HFF-Myc (cell line): ENCODE measurements at regions not wholly inside any gene's neighbourhood (a gene's known extent, or its start where the extent isn't known, plus 50 kb on each side); places are given as distances from the start of the nearest gene placed in this dataset.

ENCODE experiments used
- DNase-seq: peaks from one replicate; pipeline ENCODE4 v3.0.0-alpha.2; 2011; ENCODE audit warnings: low read depth; ENCODE audit errors: extremely low read depth
- H3K4me3 ChIP-seq: replicated peaks from 2 replicates; pipeline ENCODE4 v1.5.1; 2011; ENCODE audit warnings: low read depth, mild to moderate bottlenecking, control low read depth, low read length
- TF ChIP-seq, protein P1 (sequence below): IDR thresholded peaks from 2 replicates; pipeline ENCODE4 v1.5.1; 2012; ENCODE audit warnings: mild to moderate bottlenecking, low read depth, low read length, control low read depth; ENCODE audit errors: missing control alignments

DNA sequence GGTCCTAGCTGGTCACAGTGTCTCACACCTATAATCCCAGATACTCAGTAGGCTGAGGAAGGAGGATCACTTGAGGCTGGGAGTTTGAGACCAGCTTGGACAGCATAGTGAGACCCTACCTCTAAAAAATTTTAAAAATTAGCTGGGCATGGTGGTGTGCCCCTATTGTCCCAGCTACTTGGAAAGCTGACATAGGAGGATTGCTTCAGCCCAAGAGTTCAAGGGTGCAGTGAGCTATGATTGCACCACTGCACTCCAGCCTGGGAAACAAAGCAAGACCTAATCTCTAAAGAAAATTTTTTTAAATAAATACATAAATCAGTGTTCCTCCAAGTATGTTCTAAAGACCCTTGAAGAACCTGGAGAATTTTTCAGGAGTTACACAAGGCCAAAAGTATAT lies 50.6 kb upstream of the GNAO1 start:
- TF ChIP-seq, protein P1, sequence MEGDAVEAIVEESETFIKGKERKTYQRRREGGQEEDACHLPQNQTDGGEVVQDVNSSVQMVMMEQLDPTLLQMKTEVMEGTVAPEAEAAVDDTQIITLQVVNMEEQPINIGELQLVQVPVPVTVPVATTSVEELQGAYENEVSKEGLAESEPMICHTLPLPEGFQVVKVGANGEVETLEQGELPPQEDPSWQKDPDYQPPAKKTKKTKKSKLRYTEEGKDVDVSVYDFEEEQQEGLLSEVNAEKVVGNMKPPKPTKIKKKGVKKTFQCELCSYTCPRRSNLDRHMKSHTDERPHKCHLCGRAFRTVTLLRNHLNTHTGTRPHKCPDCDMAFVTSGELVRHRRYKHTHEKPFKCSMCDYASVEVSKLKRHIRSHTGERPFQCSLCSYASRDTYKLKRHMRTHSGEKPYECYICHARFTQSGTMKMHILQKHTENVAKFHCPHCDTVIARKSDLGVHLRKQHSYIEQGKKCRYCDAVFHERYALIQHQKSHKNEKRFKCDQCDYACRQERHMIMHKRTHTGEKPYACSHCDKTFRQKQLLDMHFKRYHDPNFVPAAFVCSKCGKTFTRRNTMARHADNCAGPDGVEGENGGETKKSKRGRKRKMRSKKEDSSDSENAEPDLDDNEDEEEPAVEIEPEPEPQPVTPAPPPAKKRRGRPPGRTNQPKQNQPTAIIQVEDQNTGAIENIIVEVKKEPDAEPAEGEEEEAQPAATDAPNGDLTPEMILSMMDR = no peak
- DNase-seq = no peak
- no peak overlapping the region for H3K4me3 ChIP-seq

DNA sequence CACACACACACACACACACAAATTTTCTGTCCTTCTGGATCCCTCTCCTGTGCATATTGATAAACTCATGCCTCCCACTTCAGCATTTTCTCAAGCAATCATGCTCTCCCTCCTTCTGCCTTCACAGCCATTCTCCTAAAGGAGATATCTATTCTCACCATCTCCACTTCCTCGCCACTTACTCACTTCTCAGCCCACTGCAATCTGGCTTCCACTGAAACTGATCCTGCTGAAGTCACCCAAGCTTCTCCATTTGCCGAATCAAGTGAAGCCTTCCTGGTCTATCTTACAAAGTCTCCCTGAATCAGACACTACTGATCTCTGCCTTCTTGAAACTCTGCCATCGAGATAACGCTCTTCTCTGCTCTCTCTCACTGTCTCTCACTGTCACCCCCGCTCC lies 54.0 kb upstream of the GNAO1 start:
- H3K4me3 ChIP-seq = no peak overlapping the region
- DNase-seq = no peak
- TF ChIP-seq, protein P1 = no peak

DNA sequence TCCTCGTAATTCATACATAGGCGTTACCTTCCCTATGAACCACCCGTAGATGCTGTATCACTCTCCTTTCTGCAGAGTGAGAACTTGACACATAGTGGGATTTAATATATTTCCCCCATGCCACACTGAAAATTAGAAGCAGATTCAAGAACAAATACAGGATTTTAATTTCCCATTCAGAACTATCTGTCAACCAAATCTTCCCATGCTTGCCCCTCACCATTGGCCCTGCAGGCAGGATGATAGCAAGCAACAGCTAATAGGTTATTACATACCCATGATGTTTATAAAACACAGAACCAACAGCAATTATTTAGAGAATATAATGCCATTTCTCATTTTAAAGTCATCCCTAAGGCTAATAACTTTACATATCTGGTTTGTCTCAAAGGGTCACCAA lies 55.0 kb upstream of the GNAO1 start:
- DNase-seq = no peak
- no peak overlapping the region for H3K4me3 ChIP-seq
- TF ChIP-seq, protein P1 = no peak

DNA sequence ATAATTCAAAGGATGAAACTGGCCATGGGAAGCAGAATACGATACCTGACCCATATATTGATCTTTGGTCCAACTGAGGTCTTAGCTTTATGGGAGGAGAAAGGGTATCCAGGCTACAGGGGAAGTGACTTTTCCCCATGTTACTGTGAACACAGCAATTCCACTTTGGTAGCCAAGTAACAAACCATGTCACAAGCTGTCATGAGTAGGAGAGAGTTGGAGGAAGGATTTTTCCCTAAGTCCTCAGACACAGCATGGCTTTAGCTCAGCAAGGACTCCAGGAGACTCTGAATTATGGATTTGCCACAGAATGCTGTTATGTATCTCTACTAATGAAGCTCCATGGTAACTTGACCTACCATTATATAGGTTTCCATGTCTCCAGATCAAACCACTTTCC lies 56.5 kb upstream of the GNAO1 start:
- no peak for DNase-seq
- no peak overlapping the region for H3K4me3 ChIP-seq
- TF ChIP-seq, protein P1 = no peak

DNA sequence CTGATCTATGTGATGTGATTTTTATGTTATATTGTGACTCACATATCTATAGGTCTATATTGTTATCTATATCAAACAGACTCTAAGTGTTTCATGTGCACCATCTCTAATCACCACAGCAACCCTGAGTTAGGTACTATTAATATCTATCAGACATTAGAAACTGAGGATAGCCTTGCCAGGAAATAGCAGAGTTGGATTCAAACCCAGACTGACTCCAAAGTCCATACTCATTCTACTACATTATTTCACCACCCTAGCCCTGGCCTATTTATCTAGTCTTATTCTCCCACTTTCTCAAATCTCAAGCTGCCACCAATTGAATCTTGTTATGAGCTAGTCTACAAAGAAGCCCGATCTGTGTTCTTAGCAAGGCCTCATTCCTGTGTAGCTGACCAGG lies 65.4 kb upstream of the GNAO1 start:
- no peak for DNase-seq
- H3K4me3 ChIP-seq = no peak overlapping the region
- TF ChIP-seq, protein P1 = no peak

DNA sequence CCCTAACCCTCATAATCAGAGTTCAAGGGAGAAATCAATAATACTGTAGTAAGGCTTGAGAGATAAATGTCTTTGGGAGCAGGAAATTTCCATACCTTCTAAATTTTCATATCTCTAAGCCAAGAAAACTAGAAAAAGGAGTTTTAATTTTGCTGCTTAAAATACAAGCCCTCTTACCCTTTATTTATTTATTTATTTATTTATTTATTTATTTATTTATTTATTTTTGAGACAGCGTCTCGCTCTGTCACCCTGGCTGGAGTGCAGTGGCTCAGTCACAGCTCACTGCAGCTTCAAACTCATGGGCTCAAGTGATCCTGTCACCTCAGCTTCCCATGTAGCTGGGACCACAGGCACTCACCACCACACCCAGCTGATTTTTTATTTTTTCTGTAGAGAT lies 69.0 kb upstream of the GNAO1 start:
- DNase-seq = no peak
- no peak overlapping the region for H3K4me3 ChIP-seq
- TF ChIP-seq, protein P1 = no peak

DNA sequence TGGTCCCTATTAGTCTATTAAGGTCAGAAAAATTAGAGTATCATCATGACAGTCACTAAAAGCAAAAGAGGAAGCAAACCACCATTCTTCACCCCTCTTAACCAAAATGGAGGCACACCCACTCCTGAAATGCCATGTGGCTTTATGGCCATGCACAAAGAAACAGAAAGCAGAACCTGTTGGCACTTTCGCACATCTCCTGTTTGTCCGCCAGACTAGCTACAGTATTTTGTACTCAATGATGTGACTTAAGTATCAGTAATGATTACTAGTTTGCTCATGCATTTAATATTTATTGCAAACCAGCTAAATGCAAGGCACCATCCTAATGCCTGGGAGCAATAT lies 70.2 kb upstream of the GNAO1 start:
- TF ChIP-seq, protein P1 = no peak
- H3K4me3 ChIP-seq = no peak overlapping the region
- DNase-seq = no peak
